MM.1S (cell line): ENCODE measurements at regions not wholly inside any gene's neighbourhood (a gene's known extent, or its start where the extent isn't known, plus 50 kb on each side); places are given as distances from the start of the nearest gene placed in this dataset.

Source experiments
- CTCF ChIP-seq: fragments of 300-600 bp; sonication (generic); IDR thresholded peaks from 2 replicates; pipeline ENCODE4 v1.5.1; 2016; ENCODE audit warnings: antibody characterized with exemption, low read length, mixed read lengths
- EZH2 ChIP-seq: fragments of 300-600 bp; sonication (generic); optimal IDR thresholded peaks from 2 replicates; pipeline ENCODE3; 2017; ENCODE audit warnings: low read depth, mild to moderate bottlenecking, antibody characterized with exemption, low read length, mixed read lengths
- EZH2phosphoT487 ChIP-seq: fragments of 300-600 bp; sonication (generic); IDR thresholded peaks from 2 replicates; pipeline ENCODE4 v1.6.1; 2018; ENCODE audit warnings: antibody characterized with exemption, low read length

DNA sequence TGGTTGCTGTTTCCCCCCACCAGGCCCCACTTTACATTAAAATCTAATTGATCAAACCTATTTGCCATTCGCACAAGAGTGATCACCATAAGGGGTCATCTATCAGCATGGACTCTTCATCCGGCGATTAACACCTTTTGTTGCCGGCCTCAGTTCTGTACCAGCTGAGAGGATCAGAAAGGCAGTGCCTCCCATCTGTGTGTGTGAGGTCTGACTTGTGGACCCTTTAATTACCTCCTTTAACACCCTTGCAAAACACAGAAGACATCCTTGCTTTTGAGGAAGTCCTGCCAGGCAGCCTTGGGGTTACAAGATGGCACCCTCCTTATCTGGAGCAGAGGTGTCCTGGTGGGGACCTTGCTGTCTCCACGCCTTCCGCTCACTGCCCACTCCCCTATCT lies 77.2 kb upstream of the IRX3 start:
- TF ChIP-seq EZH2phosphoT487 (no peak), CTCF (no peak), EZH2 (no peak)
